ENCODE measurements at regions not wholly inside any gene's neighbourhood (a gene's known extent, or its start where the extent isn't known, plus 50 kb on each side); places are given as distances from the start of the nearest gene placed in this dataset.
A peak's percentile ranks its signal among the peaks of the same experiment; 100 is the strongest.

- intact Hi-C loops (cut with DNase I; ENCODE audit: low total_unique reads) = no loop called here
- no peak overlapping the region for H3K4me3 ChIP-seq
- 33 to 58% methylated on average over 1 of the region's 1 CpG for WGBS, 2 donors (ENCODE audit: low coverage in 1 of 2)
- H3K27ac ChIP-seq = peak overlapping the region in 1 of 4 donors; percentile 28
- peaks cover 0 to 5% of the 10 kb centered on the region in 2 donors for H3K9me3 ChIP-seq
- in situ Hi-C loops (cut with MboI; ENCODE audit: low pct_ligation_motif_present in 1 of 4, low pct_unique_long_range_greater_than_20kb in 1 of 4, low sequenced_read_pairs in 3 of 4) = no loop called here
- H3K4me1 ChIP-seq = no peaks in the 10 kb centered on the region
- DNase-seq = no peak
- H3K36me3 ChIP-seq = no peaks in the 10 kb centered on the region
- TF ChIP-seq POLR2AphosphoS5 (IDR thresholded peaks at IDR 0.05) (no peak), EP300 (IDR thresholded peaks at IDR 0.05; ENCODE audit: low read depth) (no peak), POLR2A (IDR thresholded peaks at IDR 0.05) (no peak)
- no peaks in the 10 kb centered on the region for H3K27me3 ChIP-seq
Observed at GRCh38 chr7:42671627-42672026, 240.2 kb downstream of the C7orf25 start.

- Histone ChIP-seq H3K9me3 (peaks cover 0 to 11% of the 10 kb centered on the region in 2 donors), H3K4me1 (no peaks in the 10 kb centered on the region), H3K27me3 (no peaks in the 10 kb centered on the region), H3K27ac (no peak overlapping the region), H3K36me3 (no peaks in the 10 kb centered on the region), H3K4me3 (no peak overlapping the region)
- TF ChIP-seq CTCF (IDR thresholded peaks at IDR 0.05) = no peak
- TF ChIP-seq EP300 (IDR thresholded peaks at IDR 0.05; ENCODE audit: low read depth) = no peak
- TF ChIP-seq POLR2AphosphoS5 (IDR thresholded peaks at IDR 0.05) = no peak
- TF ChIP-seq POLR2A (IDR thresholded peaks at IDR 0.05) = no peak
- in situ Hi-C loops (cut with MboI; ENCODE audit: low pct_ligation_motif_present in 1 of 4, low pct_unique_long_range_greater_than_20kb in 1 of 4, low sequenced_read_pairs in 3 of 4) (no loop called here), intact Hi-C loops (cut with DNase I; ENCODE audit: low total_unique reads) (no loop called here)
- WGBS, 2 donors (ENCODE audit: low coverage in 1 of 2) = 63 to 87% methylated on average over 3 of the region's 3 CpGs
- DNase-seq = no peak
Observed at GRCh38 chr7:42666994-42667393, 244.9 kb downstream of the C7orf25 start.

GRCh38 chr7:42662862-42663261, 249.0 kb downstream of the C7orf25 start:
- intact Hi-C loops (cut with DNase I; ENCODE audit: low total_unique reads) = no loop called here
- 74 to 86% methylated on average over 1 of the region's 1 CpG for WGBS, 2 donors (ENCODE audit: low coverage in 1 of 2)

GRCh38 chr7:42661312-42661711, 250.6 kb downstream of the C7orf25 start:
- Histone ChIP-seq H3K4me1 (no peaks in the 10 kb centered on the region), H3K9me3 (peaks cover 0 to 5% of the 10 kb centered on the region in 2 donors), H3K4me3 (no peak overlapping the region), H3K36me3 (no peaks in the 10 kb centered on the region), H3K27me3 (no peaks in the 10 kb centered on the region), H3K27ac (no peak overlapping the region)
- no peak for TF ChIP-seq CTCF (IDR thresholded peaks at IDR 0.05)
- TF ChIP-seq POLR2AphosphoS5 (IDR thresholded peaks at IDR 0.05) = no peak
- no peak for TF ChIP-seq POLR2A (IDR thresholded peaks at IDR 0.05)
- TF ChIP-seq EP300 (IDR thresholded peaks at IDR 0.05; ENCODE audit: low read depth) = no peak
- WGBS, 2 donors (ENCODE audit: low coverage in 1 of 2) = 78 to 93% methylated on average over 2 of the region's 2 CpGs
- intact Hi-C loops (cut with DNase I; ENCODE audit: low total_unique reads) (no loop called here), in situ Hi-C loops (cut with MboI; ENCODE audit: low pct_ligation_motif_present in 1 of 4, low pct_unique_long_range_greater_than_20kb in 1 of 4, low sequenced_read_pairs in 3 of 4) (no loop called here)
- no peak for DNase-seq

More at GRCh38 chr7:42662862-42663261, 249.0 kb downstream of the C7orf25 start:
- H3K9me3 ChIP-seq = peaks cover 0 to 11% of the 10 kb centered on the region in 2 donors
- H3K27ac ChIP-seq = no peak overlapping the region
- in situ Hi-C loops (cut with MboI; ENCODE audit: low pct_ligation_motif_present in 1 of 4, low pct_unique_long_range_greater_than_20kb in 1 of 4, low sequenced_read_pairs in 3 of 4) = no loop called here
- no peak for TF ChIP-seq POLR2A (IDR thresholded peaks at IDR 0.05)
- TF ChIP-seq POLR2AphosphoS5 (IDR thresholded peaks at IDR 0.05) = no peak
- no peak for TF ChIP-seq CTCF (IDR thresholded peaks at IDR 0.05)
- TF ChIP-seq EP300 (IDR thresholded peaks at IDR 0.05; ENCODE audit: low read depth) = no peak
- H3K27me3 ChIP-seq = no peaks in the 10 kb centered on the region
- no peak overlapping the region for H3K4me3 ChIP-seq
- H3K36me3 ChIP-seq = no peaks in the 10 kb centered on the region
- no peak for DNase-seq
- no peaks in the 10 kb centered on the region for H3K4me1 ChIP-seq

- no peak for TF ChIP-seq POLR2AphosphoS5 (IDR thresholded peaks at IDR 0.05)
- no peak for TF ChIP-seq POLR2A (IDR thresholded peaks at IDR 0.05)
- no peak for TF ChIP-seq CTCF (IDR thresholded peaks at IDR 0.05)
- TF ChIP-seq EP300 (IDR thresholded peaks at IDR 0.05; ENCODE audit: low read depth) = no peak
- H3K27ac ChIP-seq = no peak overlapping the region
- 93% methylated on average over 1 of the region's 1 CpG; no CpG with 5 or more reads in 1 of the 2 donors for WGBS, 2 donors (ENCODE audit: low coverage in 1 of 2)
- no peaks in the 10 kb centered on the region for H3K36me3 ChIP-seq
- H3K9me3 ChIP-seq = no peaks in the 10 kb centered on the region
- no peaks in the 10 kb centered on the region for H3K27me3 ChIP-seq
- H3K4me3 ChIP-seq = no peak overlapping the region
- no peaks in the 10 kb centered on the region for H3K4me1 ChIP-seq
- no peak for DNase-seq
- intact Hi-C loops (cut with DNase I; ENCODE audit: low total_unique reads) = no loop called here
- in situ Hi-C loops (cut with MboI; ENCODE audit: low pct_ligation_motif_present in 1 of 4, low pct_unique_long_range_greater_than_20kb in 1 of 4, low sequenced_read_pairs in 3 of 4) = no loop called here
Observed at GRCh38 chr7:42650701-42651100, 261.2 kb downstream of the C7orf25 start.

Data from transverse colon (tissue), 4 donors.